IPS DF 19.7 (cell line): ENCODE measurements at regions not wholly inside any gene's neighbourhood (a gene's known extent, or its start where the extent isn't known, plus 50 kb on each side); places are given as distances from the start of the nearest gene placed in this dataset.
"Not testable (repeated sequence)": the region's sequence is repeated elsewhere in the genome, so short reads cannot be mapped to it uniquely, and the experiment has no call there.

ENCODE experiments used
- DNase-seq: peaks from one replicate; pipeline ENCODE4 v3.0.0-alpha.2; 2013; ENCODE audit warnings: low read depth, low spot score

GRCh38 chr6:105726902-105727655, 324.2 kb upstream of the PREP start:
- DNase-seq = no peak

GRCh38 chr6:105714846-105715245, 312.0 kb upstream of the PREP start:
- no peak for DNase-seq

DNA sequence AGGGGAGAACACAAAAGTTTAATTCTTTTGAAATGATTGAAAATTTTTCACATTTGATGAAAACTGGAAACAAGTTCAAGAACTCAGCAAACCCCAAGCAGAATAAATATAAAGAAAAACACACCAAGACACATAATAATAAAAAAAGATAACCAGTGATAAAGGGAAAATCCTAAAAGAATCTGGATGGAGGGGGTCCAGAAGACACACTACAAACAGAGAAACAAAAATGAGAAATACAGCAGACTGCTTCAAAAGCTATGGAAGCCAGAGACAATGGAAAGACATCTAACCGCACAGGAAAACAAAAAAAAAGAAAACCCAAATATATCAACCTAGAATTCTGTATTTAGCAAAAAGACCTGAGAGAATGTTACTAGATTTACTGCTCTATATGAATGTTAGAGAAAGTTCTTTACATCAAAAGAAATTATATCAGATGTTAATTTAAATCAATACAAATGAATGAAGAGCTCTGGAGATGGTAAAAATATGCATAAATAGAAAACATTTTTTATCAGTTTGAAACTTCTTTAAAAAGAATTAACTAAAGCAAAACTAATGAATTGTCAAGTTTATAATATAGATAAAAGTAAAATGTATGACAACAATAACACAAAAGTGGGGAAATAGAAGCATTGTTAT, 310.7 kb upstream of the PREP start:
- DNase-seq = no peak

- no peak for DNase-seq
These were observed 308.3 kb upstream of the PREP start for GRCh38 chr6:105711216-105711615.

DNA sequence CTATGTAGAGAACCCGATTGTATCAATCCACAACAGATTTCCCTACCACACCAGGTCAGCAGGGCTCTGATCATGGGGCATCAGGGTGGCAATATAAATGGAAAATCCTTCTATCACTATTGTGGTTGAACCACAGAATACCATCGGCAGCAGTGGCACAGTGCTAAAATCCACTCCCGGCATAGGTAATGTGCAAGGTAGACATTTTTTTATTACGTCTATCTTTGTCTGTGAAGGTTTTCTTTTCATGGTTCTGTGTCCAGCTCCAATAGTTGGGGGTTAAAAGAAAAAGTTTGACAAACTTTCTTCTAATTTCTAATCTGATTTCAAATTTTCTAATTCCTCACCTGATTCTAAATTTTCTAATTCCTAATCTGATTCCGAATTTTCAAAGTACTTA, 302.7 kb upstream of the PREP start:
- no peak for DNase-seq

GRCh38 chr6:105695461-105695860, 292.6 kb upstream of the PREP start:
- no peak for DNase-seq

DNA sequence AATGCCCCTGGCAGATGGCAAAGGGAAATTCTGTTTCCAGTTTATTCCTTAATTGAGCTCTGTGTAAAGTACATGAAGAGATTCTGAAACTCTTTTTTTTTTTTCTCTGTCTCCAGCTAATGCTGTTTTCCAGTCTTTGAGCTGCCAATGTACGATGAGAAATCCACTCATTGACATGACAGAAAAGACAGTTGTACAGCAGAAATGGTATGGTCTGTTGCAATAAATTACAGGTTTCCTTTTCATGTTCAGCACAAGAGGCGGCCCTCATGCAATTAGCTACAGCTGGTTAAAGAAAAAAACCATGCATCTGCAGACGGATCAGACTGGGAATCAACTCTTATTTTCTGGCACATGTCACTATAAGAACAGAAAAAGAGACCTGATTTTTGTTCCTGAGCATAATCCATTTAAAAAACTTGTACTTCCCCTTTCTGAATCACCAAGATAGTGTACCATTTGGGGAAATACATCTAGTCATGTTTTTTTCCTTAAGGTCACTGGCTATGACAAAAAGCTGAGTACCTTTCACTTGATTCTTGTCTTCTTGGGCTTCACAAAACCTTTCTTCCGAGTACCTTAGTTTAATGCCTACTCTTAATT, 289.8 kb upstream of the PREP start:
- no peak for DNase-seq

GRCh38 chr6:105691971-105692370, 289.1 kb upstream of the PREP start:
- DNase-seq = no peak

GRCh38 chr6:105691081-105691480, 288.2 kb upstream of the PREP start:
- no peak for DNase-seq

DNA sequence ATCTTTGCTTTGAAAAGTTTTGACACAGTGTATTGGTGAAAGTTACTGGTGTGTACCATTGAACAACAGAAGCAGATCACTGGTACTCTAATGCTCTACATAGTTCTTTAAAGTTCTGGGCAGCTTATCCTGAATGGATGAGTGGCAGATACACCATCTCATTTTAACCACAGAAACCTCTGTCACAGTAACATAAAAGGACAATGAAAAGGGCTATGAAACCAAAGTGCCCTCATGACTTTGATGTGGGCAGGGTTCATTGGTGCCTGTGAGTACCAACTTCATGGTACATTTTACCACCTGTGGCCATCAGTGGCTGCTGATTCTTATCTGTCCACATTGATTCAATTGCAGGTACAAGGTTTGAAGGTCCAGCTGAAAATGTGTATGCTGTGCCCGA, 285.7 kb upstream of the PREP start:
- no peak for DNase-seq

- DNase-seq = not testable (repeated sequence)
These were observed 283.9 kb upstream of the PREP start for GRCh38 chr6:105686793-105687192.

DNA sequence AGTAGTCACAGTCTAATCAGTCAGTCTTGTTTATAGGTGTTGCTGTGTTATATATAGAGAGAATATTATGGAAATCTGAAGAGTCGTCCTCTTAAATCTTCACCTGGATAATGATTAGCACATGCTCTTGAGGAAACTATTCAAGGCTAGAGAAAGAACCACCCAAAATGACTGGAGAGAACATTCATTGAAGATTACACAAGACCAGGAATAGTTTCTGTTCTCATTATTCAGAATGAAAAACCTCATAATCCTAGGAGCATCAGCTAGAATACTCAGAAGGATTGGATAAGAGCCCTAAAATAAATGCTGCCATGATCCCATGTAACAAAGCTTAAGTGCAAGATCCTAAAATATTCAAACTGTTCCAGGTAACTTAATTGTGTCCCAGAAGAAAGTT, 278.2 kb upstream of the PREP start:
- DNase-seq = no peak

- DNase-seq = no peak
These were observed 277.2 kb upstream of the PREP start for GRCh38 chr6:105680131-105680530.

GRCh38 chr6:105678516-105678915, 275.6 kb upstream of the PREP start:
- DNase-seq = no peak

DNA sequence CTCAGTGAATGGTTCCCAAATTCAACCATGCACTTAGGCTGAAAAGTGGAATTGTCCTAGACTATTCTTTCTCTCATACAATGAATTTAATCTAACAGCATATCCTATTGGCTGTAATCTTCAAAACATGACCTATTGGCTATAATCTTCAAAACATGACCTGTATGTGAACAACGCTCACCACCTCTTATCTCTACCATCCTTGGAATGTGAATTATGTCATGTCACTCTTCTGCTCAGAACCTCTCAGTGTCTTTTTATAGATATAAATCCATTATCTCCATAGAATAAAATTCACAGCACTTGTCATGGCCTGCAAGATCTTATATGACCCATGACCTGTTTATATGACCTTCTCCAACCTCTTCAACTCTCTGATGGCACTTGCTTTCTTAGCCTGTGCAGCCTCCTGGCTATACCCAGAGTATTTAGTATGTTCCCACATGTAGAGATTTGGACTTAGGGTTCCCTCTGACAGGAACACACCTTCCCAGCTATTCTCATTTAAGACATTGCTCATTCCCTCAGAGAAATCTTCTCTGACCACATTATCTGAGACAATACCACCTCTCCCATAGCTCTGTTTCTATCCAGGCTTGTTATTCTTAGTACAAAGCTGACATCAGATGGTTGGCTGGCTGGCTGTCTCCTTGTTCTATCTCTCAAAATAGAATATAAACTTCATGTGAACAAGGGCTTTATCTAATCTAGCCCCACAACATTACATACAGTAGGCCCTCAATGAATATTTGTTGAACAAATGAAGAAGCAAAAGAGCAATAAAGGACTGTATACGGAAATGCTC, 275.0 kb upstream of the PREP start:
- no peak for DNase-seq

- DNase-seq = no peak
These were observed 274.0 kb upstream of the PREP start for GRCh38 chr6:105676857-105677256.

DNA sequence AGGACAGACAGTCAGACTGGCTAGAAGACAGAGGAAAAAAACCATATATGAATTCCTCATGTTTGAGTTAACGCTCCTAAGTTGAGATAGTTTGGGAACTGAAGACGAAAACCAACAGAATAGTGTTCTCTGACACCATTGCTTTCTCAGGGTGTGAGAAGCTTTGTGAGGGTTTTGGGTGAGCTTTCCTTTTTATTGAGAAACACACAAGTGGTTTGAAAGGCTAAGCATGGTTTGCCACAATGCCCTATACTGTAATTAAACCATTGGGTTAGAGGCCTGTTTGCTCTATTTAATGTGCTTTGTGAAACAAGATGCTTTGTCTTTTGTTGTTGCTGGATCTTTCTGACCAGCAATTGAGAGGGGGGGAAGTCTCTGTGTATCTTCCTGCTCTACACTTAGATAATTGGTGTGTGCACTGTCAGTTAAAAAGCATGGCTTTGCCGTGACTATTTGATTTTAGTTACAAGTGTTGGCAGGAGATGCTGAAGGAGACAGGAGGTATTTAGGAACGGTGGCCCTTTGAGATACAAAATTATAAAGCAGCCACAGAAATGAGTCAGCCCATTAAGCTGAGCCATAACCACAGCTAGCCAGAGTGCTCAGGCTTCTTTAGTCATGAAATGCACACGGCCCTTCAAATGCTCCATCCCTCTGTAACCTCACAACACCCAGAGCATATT, 273.0 kb upstream of the PREP start:
- no peak for DNase-seq

- not testable (repeated sequence) for DNase-seq
These were observed 270.1 kb upstream of the PREP start for GRCh38 chr6:105672856-105673538.

GRCh38 chr6:105669232-105669631, 266.4 kb upstream of the PREP start:
- no peak for DNase-seq

GRCh38 chr6:105667056-105667455, 264.2 kb upstream of the PREP start:
- DNase-seq = no peak

DNA sequence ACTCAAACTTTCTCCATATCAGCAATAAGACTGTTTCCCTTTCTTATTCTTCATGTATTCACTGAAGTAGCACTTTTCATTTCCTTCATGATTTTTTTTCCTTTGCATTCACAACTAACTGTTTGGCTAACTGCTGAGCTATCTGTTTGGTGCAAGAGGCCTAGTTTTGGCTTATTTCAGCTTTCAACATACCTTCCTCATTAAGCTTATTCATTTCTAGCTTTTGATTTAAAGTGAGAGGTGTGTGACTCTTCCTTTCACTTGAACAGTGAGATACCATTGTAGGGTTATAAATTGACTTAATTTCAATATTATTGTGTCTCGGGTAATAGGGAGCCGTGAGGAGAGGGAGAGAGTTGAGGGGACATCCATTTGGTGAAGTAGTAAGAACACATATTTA, 262.0 kb upstream of the PREP start:
- DNase-seq = no peak
